AG20443 (cell line): ENCODE measurements at regions not wholly inside any gene's neighbourhood (a gene's known extent, or its start where the extent isn't known, plus 50 kb on each side); places are given as distances from the start of the nearest gene placed in this dataset.
A peak's percentile ranks its signal among the peaks of the same experiment; 100 is the strongest.

Source experiments
- DNase-seq: peaks from one replicate; pipeline ENCODE4 v3.0.0; 2012; ENCODE audit warnings: low spot score, mixed read lengths

GRCh38 chr15:62444104-62445022, 279.3 kb upstream of the C2CD4B start:
- DNase-seq: peak; percentile 91

DNA sequence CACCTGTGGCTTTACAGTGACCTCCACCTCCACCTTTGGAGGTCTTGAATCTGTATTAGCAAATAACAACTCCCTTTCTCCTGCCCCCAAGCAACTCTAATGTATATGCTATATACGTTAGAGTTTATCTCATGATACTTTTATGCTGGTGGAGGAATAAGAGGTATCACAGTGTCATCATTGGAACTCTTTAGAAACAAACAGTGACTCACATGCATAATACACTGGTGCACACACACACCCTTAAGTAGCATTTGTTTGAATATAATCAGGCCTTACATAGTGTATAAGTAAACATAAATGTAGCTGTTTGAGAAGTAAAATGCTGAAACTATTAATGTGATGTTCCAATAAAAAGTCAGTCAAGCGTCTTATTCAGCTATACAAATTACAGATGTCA, 280.2 kb upstream of the C2CD4B start:
- no peak for DNase-seq

DNA sequence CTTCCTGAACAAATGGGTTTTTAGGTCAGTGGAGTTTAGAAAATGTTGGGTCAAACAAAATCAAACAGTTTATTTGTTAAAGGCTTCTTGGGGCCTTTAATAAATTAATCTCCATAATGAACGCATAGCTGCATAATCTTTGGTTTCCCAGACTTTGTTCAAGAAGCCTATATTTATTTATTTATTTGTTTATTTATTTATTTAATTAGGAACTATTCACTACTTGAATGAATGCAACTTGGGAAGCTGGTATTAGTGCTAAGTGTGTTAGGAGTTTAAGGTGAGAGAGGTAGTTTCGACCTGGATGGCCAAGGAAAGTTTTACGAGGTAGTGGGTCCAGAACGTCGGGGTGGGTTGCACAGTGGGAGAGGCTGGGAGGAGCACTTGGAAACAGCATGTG, 281.9 kb upstream of the C2CD4B start:
- DNase-seq: no peak

DNA sequence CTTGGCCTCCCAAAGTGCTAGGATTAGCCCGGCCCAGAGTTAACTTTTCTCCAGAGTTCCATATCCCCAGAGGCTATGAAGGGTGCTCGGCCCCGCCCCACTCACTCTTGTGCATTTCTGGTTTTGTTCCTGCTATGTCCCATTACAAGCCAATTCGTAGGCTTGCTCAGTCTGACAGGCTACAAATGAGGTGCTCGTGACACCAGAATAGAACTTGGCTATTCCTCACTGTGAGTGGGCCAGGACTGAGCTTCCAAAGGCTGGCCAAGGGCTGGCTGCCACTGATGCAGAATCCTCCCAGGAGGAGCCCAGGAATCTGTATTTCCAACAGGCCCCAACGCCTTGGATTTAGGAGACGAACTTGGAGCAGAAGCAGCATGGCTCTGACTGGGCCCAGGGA, 282.7 kb upstream of the C2CD4B start:
- DNase-seq: no peak

DNA sequence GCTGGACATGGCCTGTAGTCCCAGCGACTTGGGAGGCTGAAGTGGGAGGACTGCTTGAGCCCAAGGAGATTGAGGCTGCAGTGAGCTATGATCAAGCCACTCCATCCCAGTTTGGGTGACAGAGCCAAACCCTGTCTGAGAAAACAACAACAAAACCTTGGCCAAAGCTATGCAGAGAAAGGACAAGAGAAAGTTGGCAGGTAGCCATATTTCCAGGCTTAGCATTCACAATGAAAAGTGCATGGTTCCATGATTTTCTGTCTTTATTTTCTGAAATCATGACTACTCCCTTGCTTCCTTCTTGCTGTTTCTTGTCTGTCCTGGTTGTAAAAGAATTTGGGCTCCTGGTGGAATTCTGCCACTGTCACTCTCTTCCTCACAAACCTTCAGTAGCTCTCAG, 284.6 kb upstream of the C2CD4B start:
- DNase-seq: no peak

DNA sequence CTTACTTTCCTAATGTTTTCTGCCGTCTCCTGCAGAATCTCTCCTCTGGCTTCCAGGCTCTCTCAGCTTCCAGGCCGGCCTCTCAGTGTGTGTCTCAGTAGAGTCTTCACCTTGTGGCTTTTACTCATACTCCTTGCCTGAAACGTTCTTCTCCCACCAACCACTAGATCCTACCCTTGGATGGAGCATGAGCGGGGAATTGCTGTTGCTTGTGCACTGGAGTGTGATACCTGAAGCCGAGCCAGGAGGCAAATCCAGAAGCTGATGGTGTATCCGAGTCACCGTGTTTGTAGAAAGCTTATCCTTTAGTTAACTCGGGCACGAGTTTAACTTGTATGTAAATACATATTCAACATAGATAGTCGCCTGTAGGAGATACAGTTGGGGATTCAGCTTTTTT, 285.0 kb upstream of the C2CD4B start:
- no peak for DNase-seq

GRCh38 chr15:62452026-62452425, 286.9 kb upstream of the C2CD4B start:
- DNase-seq: no peak

DNA sequence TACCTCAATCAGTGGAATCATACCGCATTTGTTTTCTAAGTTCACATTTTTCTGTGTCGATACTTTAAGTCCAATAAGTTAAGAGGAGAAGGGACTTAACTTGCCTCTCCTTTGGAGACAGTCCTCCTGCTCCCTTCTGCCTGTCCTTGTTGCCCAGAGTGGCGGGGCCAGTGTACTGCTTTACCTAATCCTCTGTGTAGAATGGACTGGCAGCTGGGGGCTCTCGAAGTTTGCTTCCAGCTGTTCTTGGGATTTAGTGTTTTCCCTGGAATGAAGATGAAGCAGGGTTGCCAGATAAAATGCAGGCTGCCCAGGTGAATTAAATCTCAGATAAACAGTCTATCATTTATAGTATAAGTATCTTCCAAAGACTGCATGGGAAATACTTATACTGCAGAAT, 287.6 kb upstream of the C2CD4B start:
- DNase-seq: no peak

GRCh38 chr15:62453375-62453774, 288.3 kb upstream of the C2CD4B start:
- DNase-seq: no peak

GRCh38 chr15:62453981-62454380, 288.9 kb upstream of the C2CD4B start:
- peak; percentile 59 for DNase-seq

DNA sequence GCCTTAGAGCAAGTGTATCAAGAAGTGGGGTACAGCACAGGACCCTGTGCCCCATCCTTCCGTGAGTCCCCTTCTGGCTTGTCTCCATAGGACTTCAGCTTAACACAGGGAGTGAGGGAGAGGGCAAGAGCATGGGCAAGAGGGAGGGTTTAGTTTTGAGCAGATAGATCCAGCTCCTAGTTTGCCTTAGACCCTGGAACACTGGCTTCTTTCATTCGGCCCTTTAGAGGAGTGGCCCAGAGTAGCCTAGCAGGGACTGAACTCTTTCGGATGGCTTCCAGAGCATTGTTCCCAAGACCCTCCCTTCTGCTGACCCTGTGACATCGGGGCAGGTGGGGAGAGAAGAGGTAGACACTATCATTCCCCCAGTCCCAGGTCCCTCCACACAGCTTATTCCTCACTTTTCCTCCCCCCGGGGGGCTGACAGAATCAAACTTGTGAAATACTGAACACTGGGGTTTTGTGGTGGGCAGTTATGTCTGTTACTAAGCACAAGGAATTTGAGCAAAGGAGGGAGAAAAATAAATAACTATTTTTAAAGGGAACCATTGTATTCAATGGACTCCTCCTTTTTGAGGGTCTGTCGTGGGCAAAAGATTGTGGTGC, 289.6 kb upstream of the C2CD4B start:
- DNase-seq: no peak

GRCh38 chr15:62455441-62455921, 290.4 kb upstream of the C2CD4B start:
- DNase-seq: no peak

- DNase-seq: no peak
These were observed 291.2 kb upstream of the C2CD4B start for GRCh38 chr15:62456011-62456920.

GRCh38 chr15:62457100-62457499, 292.0 kb upstream of the C2CD4B start:
- DNase-seq: no peak

DNA sequence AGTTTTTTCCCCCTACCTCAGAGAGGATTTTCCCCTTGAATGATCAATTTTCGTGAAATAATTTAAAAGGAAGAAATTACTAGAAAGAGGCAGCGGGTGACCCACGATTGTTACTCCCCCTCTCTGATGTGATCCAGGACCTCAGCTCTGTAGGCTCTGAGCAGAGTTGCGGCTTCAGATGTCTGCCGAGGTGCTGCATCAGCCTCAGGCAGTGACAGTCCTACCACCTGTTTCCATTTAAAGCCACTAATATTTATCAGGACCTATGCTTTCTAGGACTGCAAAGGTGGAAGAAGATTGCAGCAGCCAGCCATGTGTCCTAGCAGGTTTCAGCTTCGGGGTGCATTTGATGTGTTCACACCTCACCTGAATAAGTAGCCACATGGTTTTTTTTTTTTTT, 294.8 kb upstream of the C2CD4B start:
- no peak for DNase-seq

DNA sequence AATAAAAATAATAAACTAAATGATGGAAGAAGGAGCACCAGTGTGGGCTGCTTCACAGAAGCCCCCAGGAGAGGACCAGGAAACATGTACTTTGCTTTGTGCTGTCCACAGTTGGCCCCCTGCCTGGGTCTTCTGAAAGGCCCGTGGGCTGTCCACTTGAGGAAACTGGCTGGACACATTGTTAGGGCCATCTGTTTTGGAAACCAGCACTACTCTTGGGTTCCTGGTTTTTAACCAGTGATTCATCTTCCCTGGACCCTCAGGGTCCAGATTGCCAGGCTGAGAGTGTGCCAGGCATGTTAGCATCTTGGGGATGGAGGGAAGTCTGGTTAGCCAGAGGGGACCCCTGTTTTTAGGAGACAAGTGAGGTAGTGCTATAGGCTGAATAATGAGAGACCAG, 297.2 kb upstream of the C2CD4B start:
- DNase-seq: peak; percentile 30

DNA sequence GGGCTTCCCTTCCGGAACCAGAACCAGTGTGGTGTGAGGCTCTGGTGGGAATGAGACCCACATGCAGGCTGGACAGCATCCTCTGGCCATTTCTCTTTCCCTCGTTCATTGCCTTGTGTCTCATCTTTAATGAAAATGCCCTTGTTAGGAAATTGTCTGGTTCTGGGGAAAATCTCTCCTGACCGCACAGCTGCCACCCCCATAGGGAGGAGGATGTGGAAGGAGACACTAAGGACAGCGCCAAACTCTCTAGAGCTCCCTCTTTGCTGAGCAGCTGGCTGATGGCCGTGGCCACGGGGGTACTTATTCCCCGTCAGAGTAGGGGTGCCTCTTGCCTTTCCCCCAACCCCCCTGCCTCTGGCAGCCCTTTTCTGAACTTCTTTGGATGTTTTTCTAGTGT, 297.6 kb upstream of the C2CD4B start:
- DNase-seq: peak; percentile 71

GRCh38 chr15:62464705-62465104, 299.6 kb upstream of the C2CD4B start:
- DNase-seq: peak; percentile 72

- DNase-seq: no peak
These were observed 300.1 kb upstream of the C2CD4B start for GRCh38 chr15:62465173-62465572.

DNA sequence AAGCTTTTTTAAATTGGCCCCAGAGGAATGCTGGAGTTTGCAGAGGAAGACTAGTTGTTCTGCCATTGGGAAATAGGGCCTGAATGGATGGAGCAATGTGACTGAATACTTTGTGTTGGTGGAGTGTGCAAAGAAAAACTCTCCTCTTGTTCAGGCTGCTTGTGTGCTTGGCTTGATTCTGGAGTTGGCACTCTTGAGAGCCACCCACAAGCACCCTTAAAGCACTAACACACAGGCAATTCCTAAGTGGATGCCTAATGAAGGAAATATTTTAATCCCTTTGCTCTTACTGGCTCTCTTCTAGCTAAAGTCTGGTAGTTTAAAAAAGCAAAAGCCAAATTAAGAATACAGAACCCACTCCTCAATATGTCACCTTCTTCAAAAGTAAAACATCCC, 304.4 kb upstream of the C2CD4B start:
- DNase-seq: peak; percentile 51

DNA sequence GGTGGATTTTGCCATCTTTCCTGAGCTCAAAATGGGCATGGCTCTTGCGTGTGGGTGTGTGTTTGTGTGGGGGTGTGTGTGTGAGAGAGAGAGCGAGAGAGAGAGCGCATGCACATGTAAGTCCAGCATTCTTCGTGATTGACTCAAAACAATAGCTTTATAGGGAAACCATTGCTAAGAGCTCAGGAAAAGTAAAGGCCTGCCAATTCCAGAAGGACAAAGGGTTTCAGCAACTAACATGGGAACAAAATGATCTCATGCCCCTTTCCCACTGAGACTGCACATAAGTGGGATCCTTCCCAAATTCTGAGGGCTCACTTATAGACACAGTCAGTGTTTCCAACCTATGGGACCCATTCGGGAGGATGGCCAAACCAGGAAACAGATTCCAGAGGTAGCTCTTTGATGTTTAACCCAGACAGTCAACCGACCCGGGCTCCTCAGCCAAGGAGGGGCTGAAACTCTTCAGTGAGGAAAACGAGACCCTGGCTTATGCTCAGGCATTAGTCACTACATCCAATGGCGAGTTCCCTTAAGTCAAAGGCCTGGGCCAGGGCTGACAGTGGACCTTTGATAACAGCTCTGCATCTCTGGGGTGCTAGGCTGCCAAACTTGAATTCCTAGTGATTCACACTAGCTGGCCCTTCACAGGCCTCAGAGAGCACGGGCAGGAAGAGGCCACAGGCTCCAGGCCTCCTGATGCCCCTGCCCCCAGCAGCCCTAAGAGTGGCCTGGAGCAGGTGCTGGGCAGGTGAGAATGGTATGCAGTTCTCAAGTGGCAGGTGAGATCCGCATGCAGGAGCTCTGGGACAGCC, 305.0 kb upstream of the C2CD4B start:
- DNase-seq: peak; percentile 75
